ENCODE measurements at regions not wholly inside any gene's neighbourhood (a gene's known extent, or its start where the extent isn't known, plus 50 kb on each side); places are given as distances from the start of the nearest gene placed in this dataset.

GRCh38 chrX:39059866-39060265 lies 258.6 kb downstream of the MID1IP1 start:
- peaks cover 0 to 5% (median 0%) of the 10 kb centered on the region in 7 donors for H3K27me3 ChIP-seq
- no peak overlapping the region for H3K27ac ChIP-seq
- DNase-seq: no peak
- H3K36me3 ChIP-seq: no peaks in the 10 kb centered on the region
- no peaks in the 10 kb centered on the region for H3K4me1 ChIP-seq
- no peak for ATAC-seq
- no peak overlapping the region for H3K4me3 ChIP-seq
- no peak for TF ChIP-seq CTCF (IDR thresholded peaks at IDR 0.05)
- intact Hi-C loops (cut with DNase I): no loop called here
- H3K9me3 ChIP-seq: peaks cover 0 to 11% (median 0%) of the 10 kb centered on the region in 11 donors

GRCh38 chrX:39063037-39063436 lies 261.8 kb downstream of the MID1IP1 start:
- 85 to 88% methylated on average over 4 of the region's 4 CpGs for WGBS, 2 donors
- Histone ChIP-seq H3K4me3 (no peak overlapping the region), H3K9me3 (peaks cover 0 to 11% (median 0%) of the 10 kb centered on the region in 11 donors), H3K27ac (peak overlapping the region in 1 of 10 donors; percentile 44), H3K36me3 (no peaks in the 10 kb centered on the region), H3K4me1 (no peaks in the 10 kb centered on the region), H3K27me3 (peaks cover 0 to 5% (median 0%) of the 10 kb centered on the region in 7 donors)
- peak in 1 of 8 donors; percentile 37 for ATAC-seq
- intact Hi-C loops (cut with DNase I): no loop called here
- no peak for TF ChIP-seq CTCF (IDR thresholded peaks at IDR 0.05)
- no peak for DNase-seq

- no peak for ATAC-seq
- H3K9me3 ChIP-seq: peaks cover 0 to 11% (median 0%) of the 10 kb centered on the region in 11 donors
These were observed 262.4 kb downstream of the MID1IP1 start for GRCh38 chrX:39063702-39064101.

GRCh38 chrX:39065051-39065871 lies 264.0 kb downstream of the MID1IP1 start:
- intact Hi-C loops (cut with DNase I): no loop called here
- 58 to 59% methylated on average over 21 of the region's 21 CpGs for WGBS, 2 donors
- Histone ChIP-seq H3K9me3 (peaks cover 0 to 9% (median 0%) of the 10 kb centered on the region in 11 donors), H3K27me3 (peaks cover 0 to 5% (median 0%) of the 10 kb centered on the region in 7 donors), H3K4me1 (no peaks in the 10 kb centered on the region), H3K27ac (no peak overlapping the region), H3K36me3 (no peaks in the 10 kb centered on the region), H3K4me3 (no peak overlapping the region)
- ATAC-seq (no peak), DNase-seq (no peak)
- TF ChIP-seq CTCF (IDR thresholded peaks at IDR 0.05): no peak

More at GRCh38 chrX:39063702-39064101, 262.4 kb downstream of the MID1IP1 start:
- H3K4me1 ChIP-seq: no peaks in the 10 kb centered on the region
- no peaks in the 10 kb centered on the region for H3K36me3 ChIP-seq
- H3K27me3 ChIP-seq: peaks cover 0 to 5% (median 0%) of the 10 kb centered on the region in 7 donors
- peak overlapping the region in 1 of 10 donors; percentile 44 for H3K27ac ChIP-seq
- TF ChIP-seq CTCF (IDR thresholded peaks at IDR 0.05): no peak
- no peak overlapping the region for H3K4me3 ChIP-seq
- no peak for DNase-seq
- intact Hi-C loops (cut with DNase I): no loop called here

All from heart right ventricle (tissue), 16 donors.